ENCODE measurements at regions not wholly inside any gene's neighbourhood (a gene's known extent, or its start where the extent isn't known, plus 50 kb on each side); places are given as distances from the start of the nearest gene placed in this dataset.

GRCh38 chr6:168919470-168920179, 334.0 kb downstream of the THBS2 start:
- TF ChIP-seq, protein P1, sequence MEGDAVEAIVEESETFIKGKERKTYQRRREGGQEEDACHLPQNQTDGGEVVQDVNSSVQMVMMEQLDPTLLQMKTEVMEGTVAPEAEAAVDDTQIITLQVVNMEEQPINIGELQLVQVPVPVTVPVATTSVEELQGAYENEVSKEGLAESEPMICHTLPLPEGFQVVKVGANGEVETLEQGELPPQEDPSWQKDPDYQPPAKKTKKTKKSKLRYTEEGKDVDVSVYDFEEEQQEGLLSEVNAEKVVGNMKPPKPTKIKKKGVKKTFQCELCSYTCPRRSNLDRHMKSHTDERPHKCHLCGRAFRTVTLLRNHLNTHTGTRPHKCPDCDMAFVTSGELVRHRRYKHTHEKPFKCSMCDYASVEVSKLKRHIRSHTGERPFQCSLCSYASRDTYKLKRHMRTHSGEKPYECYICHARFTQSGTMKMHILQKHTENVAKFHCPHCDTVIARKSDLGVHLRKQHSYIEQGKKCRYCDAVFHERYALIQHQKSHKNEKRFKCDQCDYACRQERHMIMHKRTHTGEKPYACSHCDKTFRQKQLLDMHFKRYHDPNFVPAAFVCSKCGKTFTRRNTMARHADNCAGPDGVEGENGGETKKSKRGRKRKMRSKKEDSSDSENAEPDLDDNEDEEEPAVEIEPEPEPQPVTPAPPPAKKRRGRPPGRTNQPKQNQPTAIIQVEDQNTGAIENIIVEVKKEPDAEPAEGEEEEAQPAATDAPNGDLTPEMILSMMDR (IDR thresholded peaks at IDR 0.05): no peak
- TF ChIP-seq POLR2A (IDR thresholded peaks at IDR 0.05): no peak

Measured in body of pancreas (tissue), 4 donors.